Left renal pelvis (tissue), 4 donors: ENCODE measurements at regions not wholly inside any gene's neighbourhood (a gene's known extent, or its start where the extent isn't known, plus 50 kb on each side); places are given as distances from the start of the nearest gene placed in this dataset.

Experiments used
- DNase-seq, 4 donors: peaks; one replicate each; pipeline ENCODE4 v3.0.0-alpha.2; 2013; ENCODE audit warnings: low read depth in 4 of 4, low spot score in 3 of 4

GRCh38 chr15:70272565-70273355 lies 175.0 kb upstream of the TLE3 start:
- DNase-seq = no peak

- no peak for DNase-seq
Observed at GRCh38 chr15:70271422-70272088, 173.8 kb upstream of the TLE3 start.

- no peak for DNase-seq
Observed at GRCh38 chr15:70270752-70271111, 173.0 kb upstream of the TLE3 start.

- DNase-seq = no peak
Observed at GRCh38 chr15:70269991-70270751, 172.5 kb upstream of the TLE3 start.

- DNase-seq = no peak
Observed at GRCh38 chr15:70269311-70269911, 171.7 kb upstream of the TLE3 start.

- DNase-seq = no peak
Observed at GRCh38 chr15:70268698-70269251, 171.1 kb upstream of the TLE3 start.

GRCh38 chr15:70267879-70268278 lies 170.2 kb upstream of the TLE3 start:
- DNase-seq = no peak

- DNase-seq = no peak
Observed at GRCh38 chr15:70267306-70267705, 169.6 kb upstream of the TLE3 start.

- no peak for DNase-seq
Observed at GRCh38 chr15:70266412-70267121, 168.8 kb upstream of the TLE3 start.

- no peak for DNase-seq
Observed at GRCh38 chr15:70265986-70266385, 168.3 kb upstream of the TLE3 start.

- DNase-seq = no peak
Observed at GRCh38 chr15:70265466-70265978, 167.8 kb upstream of the TLE3 start.

GRCh38 chr15:70264738-70265465 lies 167.2 kb upstream of the TLE3 start:
- no peak for DNase-seq

GRCh38 chr15:70264014-70264582 lies 166.4 kb upstream of the TLE3 start:
- DNase-seq = no peak

GRCh38 chr15:70262591-70263274 lies 165.0 kb upstream of the TLE3 start:
- DNase-seq = no peak

GRCh38 chr15:70262171-70262570 lies 164.5 kb upstream of the TLE3 start:
- no peak for DNase-seq

- no peak for DNase-seq
Observed at GRCh38 chr15:70261083-70261482, 163.4 kb upstream of the TLE3 start.

- DNase-seq = no peak
Observed at GRCh38 chr15:70260580-70260979, 162.9 kb upstream of the TLE3 start.
